HEK293T (cell line): ENCODE measurements at regions not wholly inside any gene's neighbourhood (a gene's known extent, or its start where the extent isn't known, plus 50 kb on each side); places are given as distances from the start of the nearest gene placed in this dataset.

Experiments used
- ARNT ChIP-seq: fragments of 450-650 bp; IDR thresholded peaks from 2 replicates; pipeline ENCODE4 v1.6.1; 2017; ENCODE audit warnings: mild to moderate bottlenecking
- BHLHE40 ChIP-seq: fragments of 450-650 bp; IDR thresholded peaks from 2 replicates; pipeline ENCODE4 v1.6.1; 2016; ENCODE audit warnings: mild to moderate bottlenecking, moderate library complexity, borderline replicate concordance
- ELF4 ChIP-seq: fragments of 450-650 bp; IDR thresholded peaks from 2 replicates; pipeline ENCODE4 v1.6.1; 2017; ENCODE audit warnings: antibody characterized with exemption
- FOXK2 ChIP-seq: fragments of 450-650 bp; IDR thresholded peaks from 2 replicates; pipeline ENCODE4 v1.6.1; 2016; ENCODE audit warnings: mild to moderate bottlenecking
- FOXM1 ChIP-seq: fragments of 450-650 bp; IDR thresholded peaks from 2 replicates; pipeline ENCODE4 v1.6.1; 2017; ENCODE audit warnings: mild to moderate bottlenecking, borderline replicate concordance
- LEF1 ChIP-seq: fragments of 450-650 bp; IDR thresholded peaks from 2 replicates; pipeline ENCODE4 v1.6.1; 2017; ENCODE audit warnings: mild to moderate bottlenecking, borderline replicate concordance
- NFRKB ChIP-seq: fragments of 450-650 bp; IDR thresholded peaks from 2 replicates; pipeline ENCODE4 v1.6.1; 2016; ENCODE audit warnings: mild to moderate bottlenecking, moderate library complexity
- SP1 ChIP-seq: fragments of 450-650 bp; IDR thresholded peaks from 2 replicates; pipeline ENCODE4 v1.6.1; 2017
- SUZ12 ChIP-seq: fragments of 450-650 bp; IDR thresholded peaks from 2 replicates; pipeline ENCODE4 v1.6.1; 2016; ENCODE audit warnings: mild to moderate bottlenecking
- TARDBP ChIP-seq: fragments of 450-650 bp; IDR thresholded peaks from 2 replicates; pipeline ENCODE4 v1.6.1; 2016
- TF ChIP-seq, protein P1 (sequence below): fragments of 450-650 bp; IDR thresholded peaks from 2 replicates; pipeline ENCODE4 v1.6.1; 2016

DNA sequence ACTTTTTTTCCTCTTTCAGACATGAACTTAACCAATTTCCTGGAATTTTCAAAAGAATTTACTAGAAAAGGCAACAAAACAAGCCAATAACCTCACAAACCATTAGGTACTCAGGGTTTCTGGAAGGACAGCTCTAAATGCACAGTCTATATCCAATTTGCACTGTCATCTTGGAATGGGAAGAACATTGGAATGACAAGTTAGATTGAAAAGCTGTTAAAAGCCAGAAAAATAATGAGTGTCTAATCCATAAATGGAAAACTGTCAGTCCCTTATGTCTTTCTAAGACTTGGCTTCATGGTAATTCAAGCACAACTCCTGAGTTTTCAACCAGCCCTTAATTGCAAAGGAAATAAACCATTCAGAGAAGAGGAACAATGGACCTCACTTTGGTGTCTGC lies 105.8 kb upstream of the NTRK2 start:
- no peak for TF ChIP-seq TARDBP
- no peak for TF ChIP-seq ELF4
- TF ChIP-seq ARNT, result no peak
- TF ChIP-seq NFRKB, result no peak
- TF ChIP-seq SUZ12, result no peak
- no peak for TF ChIP-seq BHLHE40
- TF ChIP-seq, protein P1, sequence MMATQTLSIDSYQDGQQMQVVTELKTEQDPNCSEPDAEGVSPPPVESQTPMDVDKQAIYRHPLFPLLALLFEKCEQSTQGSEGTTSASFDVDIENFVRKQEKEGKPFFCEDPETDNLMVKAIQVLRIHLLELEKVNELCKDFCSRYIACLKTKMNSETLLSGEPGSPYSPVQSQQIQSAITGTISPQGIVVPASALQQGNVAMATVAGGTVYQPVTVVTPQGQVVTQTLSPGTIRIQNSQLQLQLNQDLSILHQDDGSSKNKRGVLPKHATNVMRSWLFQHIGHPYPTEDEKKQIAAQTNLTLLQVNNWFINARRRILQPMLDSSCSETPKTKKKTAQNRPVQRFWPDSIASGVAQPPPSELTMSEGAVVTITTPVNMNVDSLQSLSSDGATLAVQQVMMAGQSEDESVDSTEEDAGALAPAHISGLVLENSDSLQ, result no peak
- no peak for TF ChIP-seq FOXM1
- TF ChIP-seq SP1, result no peak
- no peak for TF ChIP-seq FOXK2
- TF ChIP-seq LEF1, result no peak
